ENCODE measurements at regions not wholly inside any gene's neighbourhood (a gene's known extent, or its start where the extent isn't known, plus 50 kb on each side); places are given as distances from the start of the nearest gene placed in this dataset.
A peak's percentile ranks its signal among the peaks of the same experiment; 100 is the strongest.

- Mint-ChIP-seq H3K9me3 (ENCODE audit: low read depth, unreplicated experiment) (peaks cover 3% of the 10 kb centered on the region), H3K27ac (ENCODE audit: unreplicated experiment) (peak overlapping the region; percentile 17), H3K4me3 (ENCODE audit: low read depth, unreplicated experiment) (no peak overlapping the region), H3K36me3 (ENCODE audit: insufficient read depth, unreplicated experiment) (no peaks in the 10 kb centered on the region), H3K27me3 (ENCODE audit: unreplicated experiment) (no peaks in the 10 kb centered on the region), H3K4me1 (ENCODE audit: low read depth, unreplicated experiment) (no peaks in the 10 kb centered on the region)
- no peak for TF ChIP-seq CTCF (IDR thresholded peaks at IDR 0.05; ENCODE audit: unreplicated experiment)
- intact Hi-C loops (cut with micrococcal nuclease; ENCODE audit: unreplicated experiment), result no loop called here
- BruUV-seq (replicated peaks), result no TSS peak
- CTCF ChIA-PET, result no interaction called here
- DNase-seq, result no peak
Observed at GRCh38 chr12:90896164-90896563, 58.8 kb downstream of the CCER1 start.

DNA sequence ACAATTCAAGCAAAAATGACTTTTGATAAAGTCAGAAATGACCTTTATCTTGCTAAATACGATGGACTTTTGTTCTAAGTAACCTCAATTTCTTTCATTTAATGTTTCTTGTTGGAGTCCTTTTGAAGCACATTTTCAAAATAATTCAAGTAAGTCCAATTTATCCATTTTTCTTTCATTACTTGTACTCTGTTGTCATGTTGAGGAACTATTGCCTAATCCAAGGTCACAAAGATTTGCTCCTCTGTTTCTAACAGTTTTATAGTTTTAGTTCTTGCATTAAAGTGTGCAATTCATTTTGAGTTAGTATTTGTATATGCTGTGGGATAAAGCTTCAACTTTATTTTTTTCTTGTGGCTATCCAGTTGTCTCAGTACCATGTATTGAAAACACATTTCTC lies 66.7 kb downstream of the CCER1 start:
- intact Hi-C loops (cut with micrococcal nuclease; ENCODE audit: unreplicated experiment), result no loop called here
- no TSS peak for BruUV-seq (replicated peaks)
- DNase-seq, result no peak
- Mint-ChIP-seq H3K4me3 (ENCODE audit: low read depth, unreplicated experiment) (no peak overlapping the region), H3K36me3 (ENCODE audit: insufficient read depth, unreplicated experiment) (no peaks in the 10 kb centered on the region), H3K9me3 (ENCODE audit: low read depth, unreplicated experiment) (peaks cover 20% of the 10 kb centered on the region), H3K27ac (ENCODE audit: unreplicated experiment) (no peak overlapping the region), H3K27me3 (ENCODE audit: unreplicated experiment) (no peaks in the 10 kb centered on the region), H3K4me1 (ENCODE audit: low read depth, unreplicated experiment) (no peaks in the 10 kb centered on the region)
- no peak for TF ChIP-seq CTCF (IDR thresholded peaks at IDR 0.05; ENCODE audit: unreplicated experiment)
- CTCF ChIA-PET, result no interaction called here

DNA sequence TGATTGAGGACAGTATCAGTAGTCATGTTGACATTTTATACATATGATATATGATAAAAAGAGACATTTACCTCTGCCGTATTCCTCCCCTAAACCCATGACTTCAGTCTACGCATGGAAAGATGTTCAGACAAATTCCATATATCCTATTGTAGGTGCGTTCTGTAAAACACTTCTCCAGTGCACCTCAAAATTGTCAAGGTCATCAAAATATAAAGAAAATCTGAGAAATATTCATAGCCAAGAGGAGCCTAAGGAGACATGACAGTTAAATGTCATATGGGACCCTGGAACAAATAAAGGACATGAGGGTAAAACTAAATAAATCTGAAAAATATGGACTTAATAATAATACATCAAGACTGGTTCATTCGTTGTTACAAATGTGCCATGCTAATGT lies 71.5 kb downstream of the CCER1 start:
- no peaks in the 10 kb centered on the region for H3K4me1 Mint-ChIP-seq (ENCODE audit: low read depth, unreplicated experiment)
- no peak for TF ChIP-seq CTCF (IDR thresholded peaks at IDR 0.05; ENCODE audit: unreplicated experiment)
- no TSS peak for BruUV-seq (replicated peaks)
- intact Hi-C loops (cut with micrococcal nuclease; ENCODE audit: unreplicated experiment), result no loop called here
- no peaks in the 10 kb centered on the region for H3K36me3 Mint-ChIP-seq (ENCODE audit: insufficient read depth, unreplicated experiment)
- H3K9me3 Mint-ChIP-seq (ENCODE audit: low read depth, unreplicated experiment), result peaks cover 16% of the 10 kb centered on the region
- CTCF ChIA-PET, result no interaction called here
- H3K27ac Mint-ChIP-seq (ENCODE audit: unreplicated experiment), result no peak overlapping the region
- H3K4me3 Mint-ChIP-seq (ENCODE audit: low read depth, unreplicated experiment), result no peak overlapping the region
- no peaks in the 10 kb centered on the region for H3K27me3 Mint-ChIP-seq (ENCODE audit: unreplicated experiment)
- DNase-seq, result no peak

- DNase-seq, result no peak
- no peaks in the 10 kb centered on the region for H3K4me1 Mint-ChIP-seq (ENCODE audit: low read depth, unreplicated experiment)
- no peaks in the 10 kb centered on the region for H3K36me3 Mint-ChIP-seq (ENCODE audit: insufficient read depth, unreplicated experiment)
- no TSS peak for BruUV-seq (replicated peaks)
- no peaks in the 10 kb centered on the region for H3K27me3 Mint-ChIP-seq (ENCODE audit: unreplicated experiment)
- CTCF ChIA-PET, result no interaction called here
- no peak overlapping the region for H3K27ac Mint-ChIP-seq (ENCODE audit: unreplicated experiment)
- H3K9me3 Mint-ChIP-seq (ENCODE audit: low read depth, unreplicated experiment), result peaks cover 9% of the 10 kb centered on the region
- H3K4me3 Mint-ChIP-seq (ENCODE audit: low read depth, unreplicated experiment), result no peak overlapping the region
- TF ChIP-seq CTCF (IDR thresholded peaks at IDR 0.05; ENCODE audit: unreplicated experiment), result no peak
- intact Hi-C loops (cut with micrococcal nuclease; ENCODE audit: unreplicated experiment), result no loop called here
Observed at GRCh38 chr12:90871726-90872096, 83.3 kb downstream of the CCER1 start.
